MM.1S (cell line): ENCODE measurements at regions not wholly inside any gene's neighbourhood (a gene's known extent, or its start where the extent isn't known, plus 50 kb on each side); places are given as distances from the start of the nearest gene placed in this dataset.

Experiments
- EZH2 ChIP-seq: fragments of 300-600 bp; sonication (generic); optimal IDR thresholded peaks from 2 replicates; pipeline ENCODE3; 2017; ENCODE audit warnings: low read depth, mild to moderate bottlenecking, antibody characterized with exemption, low read length, mixed read lengths
- TF ChIP-seq, protein P1 (sequence below): fragments of 300-600 bp; sonication (generic); IDR thresholded peaks from 2 replicates; pipeline ENCODE4 v1.5.1; 2016; ENCODE audit warnings: antibody characterized with exemption, low read length, mixed read lengths

DNA sequence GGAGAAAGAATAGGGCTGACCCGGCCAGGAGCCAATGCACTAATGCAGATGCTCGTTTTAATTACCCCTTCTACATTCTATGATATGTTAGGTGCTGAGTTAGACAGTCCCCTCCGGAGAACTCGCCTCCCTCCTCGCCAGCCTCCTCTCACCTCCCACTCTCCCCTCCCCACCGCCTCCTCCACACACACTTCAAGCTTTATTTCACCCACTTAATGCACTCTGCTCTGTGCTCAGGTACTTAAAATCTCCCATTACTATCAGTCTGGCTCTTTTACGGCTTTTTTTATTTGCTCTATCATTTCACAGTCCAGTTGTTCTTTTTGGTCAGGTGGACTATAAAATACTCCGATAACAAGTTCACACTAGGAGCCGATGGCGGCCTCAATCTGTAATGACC, 231.6 kb downstream of the TEX36 start:
- TF ChIP-seq, protein P1, sequence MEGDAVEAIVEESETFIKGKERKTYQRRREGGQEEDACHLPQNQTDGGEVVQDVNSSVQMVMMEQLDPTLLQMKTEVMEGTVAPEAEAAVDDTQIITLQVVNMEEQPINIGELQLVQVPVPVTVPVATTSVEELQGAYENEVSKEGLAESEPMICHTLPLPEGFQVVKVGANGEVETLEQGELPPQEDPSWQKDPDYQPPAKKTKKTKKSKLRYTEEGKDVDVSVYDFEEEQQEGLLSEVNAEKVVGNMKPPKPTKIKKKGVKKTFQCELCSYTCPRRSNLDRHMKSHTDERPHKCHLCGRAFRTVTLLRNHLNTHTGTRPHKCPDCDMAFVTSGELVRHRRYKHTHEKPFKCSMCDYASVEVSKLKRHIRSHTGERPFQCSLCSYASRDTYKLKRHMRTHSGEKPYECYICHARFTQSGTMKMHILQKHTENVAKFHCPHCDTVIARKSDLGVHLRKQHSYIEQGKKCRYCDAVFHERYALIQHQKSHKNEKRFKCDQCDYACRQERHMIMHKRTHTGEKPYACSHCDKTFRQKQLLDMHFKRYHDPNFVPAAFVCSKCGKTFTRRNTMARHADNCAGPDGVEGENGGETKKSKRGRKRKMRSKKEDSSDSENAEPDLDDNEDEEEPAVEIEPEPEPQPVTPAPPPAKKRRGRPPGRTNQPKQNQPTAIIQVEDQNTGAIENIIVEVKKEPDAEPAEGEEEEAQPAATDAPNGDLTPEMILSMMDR, result no peak
- no peak for TF ChIP-seq EZH2
